HUES64 (cell line): ENCODE measurements at regions not wholly inside any gene's neighbourhood (a gene's known extent, or its start where the extent isn't known, plus 50 kb on each side); places are given as distances from the start of the nearest gene placed in this dataset.
"Not testable (repeated sequence)": the region's sequence is repeated elsewhere in the genome, so short reads cannot be mapped to it uniquely, and the experiment has no call there.

Experiments used
- H3K27ac ChIP-seq: 2 replicates; pipeline ENCODE4 v1.7.0; 2013; ENCODE audit warnings: low read depth, low read length, inconsistent platforms
- H3K27me3 ChIP-seq: 2 replicates; pipeline ENCODE4 v1.6.1; 2013; ENCODE audit warnings: mild to moderate bottlenecking, low read length; ENCODE audit not compliant: insufficient read depth
- H3K36me3 ChIP-seq: 2 replicates; pipeline ENCODE4 v1.6.1; 2013; ENCODE audit warnings: mild to moderate bottlenecking, low read length; ENCODE audit not compliant: insufficient read depth
- H3K4me1 ChIP-seq: 2 replicates; pipeline ENCODE4 v1.6.1; 2013; ENCODE audit warnings: mild to moderate bottlenecking, low read length, moderate library complexity; ENCODE audit not compliant: insufficient read depth
- H3K4me3 ChIP-seq: 2 replicates; pipeline ENCODE4 v1.5.1; 2013; ENCODE audit warnings: mild to moderate bottlenecking, low read length, moderate library complexity
- H3K9ac ChIP-seq: 2 replicates; pipeline ENCODE4 v1.6.1; 2013; ENCODE audit warnings: mild to moderate bottlenecking, low read depth, low read length
- H3K9me3 ChIP-seq: 2 replicates; pipeline ENCODE4 v1.6.1; 2013; ENCODE audit warnings: low read depth, low read length; ENCODE audit not compliant: insufficient read depth
- WGBS: fragments of 150-250, 120-280 bp; methylation state at CpG from one replicate; pipeline ENCODE4 v1.1.7; 2013; ENCODE audit warnings: missing lambda C conversion rate; 5-methylcytosine and 5-hydroxymethylcytosine counted together

- WGBS, result 2% methylated on average over 56 of the region's 56 CpGs
- Histone ChIP-seq H3K36me3 (no peaks in the 10 kb centered on the region), H3K27me3 (peaks cover 6% of the 10 kb centered on the region; the same call in 1 of the 2 replicates), H3K4me3 (peak overlapping the region; percentile 38), H3K9ac (peak overlapping the region; percentile 70), H3K9me3 (peaks cover 15% of the 10 kb centered on the region), H3K4me1 (peaks cover 22% of the 10 kb centered on the region), H3K27ac (peak overlapping the region; percentile 95)
Measured at GRCh38 chr2:7430869-7431641, 513.8 kb downstream of the RNF144A start.

GRCh38 chr2:7432436-7432835 is 515.2 kb downstream of the RNF144A start:
- no peak overlapping the region for H3K27ac ChIP-seq
- WGBS, result 94% methylated on average over 4 of the region's 4 CpGs
- H3K9me3 ChIP-seq, result peaks cover 15% of the 10 kb centered on the region
- peaks cover 6% of the 10 kb centered on the region; the same call in 1 of the 2 replicates for H3K27me3 ChIP-seq
- peaks cover 22% of the 10 kb centered on the region for H3K4me1 ChIP-seq
- no peak overlapping the region for H3K9ac ChIP-seq
- H3K4me3 ChIP-seq, result no peak overlapping the region
- H3K36me3 ChIP-seq, result no peaks in the 10 kb centered on the region

- Histone ChIP-seq H3K9me3 (peaks cover 15% of the 10 kb centered on the region), H3K27me3 (no peaks in the 10 kb centered on the region), H3K4me3 (no peak overlapping the region), H3K27ac (no peak overlapping the region), H3K36me3 (no peaks in the 10 kb centered on the region), H3K9ac (no peak overlapping the region), H3K4me1 (0 out of 2 replicates have a peak, but pooled peaks cover 2% of the 10 kb centered on the region)
- WGBS, result 93% methylated on average over 9 of the region's 9 CpGs
Measured at GRCh38 chr2:7436096-7436906, 519.1 kb downstream of the RNF144A start.

GRCh38 chr2:7437141-7437540 is 519.9 kb downstream of the RNF144A start:
- H3K36me3 ChIP-seq, result no peaks in the 10 kb centered on the region
- no peak overlapping the region for H3K9ac ChIP-seq
- H3K9me3 ChIP-seq, result peaks cover 15% of the 10 kb centered on the region
- H3K27me3 ChIP-seq, result no peaks in the 10 kb centered on the region
- H3K4me3 ChIP-seq, result no peak overlapping the region
- no peaks in the 10 kb centered on the region for H3K4me1 ChIP-seq
- H3K27ac ChIP-seq, result no peak overlapping the region

- Histone ChIP-seq H3K36me3 (no peaks in the 10 kb centered on the region), H3K27ac (no peak overlapping the region), H3K9ac (no peak overlapping the region), H3K4me1 (no peaks in the 10 kb centered on the region), H3K27me3 (no peaks in the 10 kb centered on the region), H3K9me3 (peaks cover 13% of the 10 kb centered on the region), H3K4me3 (no peak overlapping the region)
- 92% methylated on average over 8 of the region's 9 CpGs for WGBS
Measured at GRCh38 chr2:7437716-7438632, 520.8 kb downstream of the RNF144A start.

- Histone ChIP-seq H3K9me3 (peaks cover 5% of the 10 kb centered on the region; the same call in 1 of the 2 replicates), H3K4me1 (no peaks in the 10 kb centered on the region), H3K4me3 (no peak overlapping the region), H3K27ac (no peak overlapping the region), H3K9ac (no peak overlapping the region), H3K36me3 (no peaks in the 10 kb centered on the region), H3K27me3 (no peaks in the 10 kb centered on the region)
- WGBS, result 100% methylated on average over 1 of the region's 1 CpG
Measured at GRCh38 chr2:7438855-7439254, 521.6 kb downstream of the RNF144A start.

- no peak overlapping the region for H3K27ac ChIP-seq
- H3K27me3 ChIP-seq, result no peaks in the 10 kb centered on the region
- H3K36me3 ChIP-seq, result no peaks in the 10 kb centered on the region
- H3K4me1 ChIP-seq, result no peaks in the 10 kb centered on the region
- 85% methylated on average over 2 of the region's 4 CpGs for WGBS
- no peaks in the 10 kb centered on the region for H3K9me3 ChIP-seq
- no peak overlapping the region for H3K4me3 ChIP-seq
- no peak overlapping the region for H3K9ac ChIP-seq
Measured at GRCh38 chr2:7440977-7441376, 523.8 kb downstream of the RNF144A start.

- WGBS, result 95% methylated on average over 3 of the region's 3 CpGs
- not testable (repeated sequence) for H3K36me3 ChIP-seq, H3K4me1 ChIP-seq, H3K4me3 ChIP-seq, H3K27me3 ChIP-seq, H3K27ac ChIP-seq, H3K9me3 ChIP-seq, H3K9ac ChIP-seq
Measured at GRCh38 chr2:7441841-7442240, 524.6 kb downstream of the RNF144A start.

GRCh38 chr2:7444626-7445025 is 527.4 kb downstream of the RNF144A start:
- no peak overlapping the region for H3K27ac ChIP-seq
- H3K4me3 ChIP-seq, result no peak overlapping the region
- no peaks in the 10 kb centered on the region for H3K36me3 ChIP-seq
- no peak overlapping the region for H3K9ac ChIP-seq
- no peaks in the 10 kb centered on the region for H3K9me3 ChIP-seq
- H3K4me1 ChIP-seq, result peaks cover 7% of the 10 kb centered on the region; the same call in 1 of the 2 replicates
- H3K27me3 ChIP-seq, result no peaks in the 10 kb centered on the region
- WGBS, result 91% methylated on average over 3 of the region's 4 CpGs

- Histone ChIP-seq H3K4me3 (no peak overlapping the region), H3K9me3 (no peaks in the 10 kb centered on the region), H3K4me1 (peaks cover 12% of the 10 kb centered on the region), H3K9ac (no peak overlapping the region), H3K36me3 (no peaks in the 10 kb centered on the region), H3K27ac (no peak overlapping the region), H3K27me3 (no peaks in the 10 kb centered on the region)
- 92% methylated on average over 11 of the region's 11 CpGs for WGBS
Measured at GRCh38 chr2:7448578-7449264, 531.5 kb downstream of the RNF144A start.
